ENCODE measurements at regions not wholly inside any gene's neighbourhood (a gene's known extent, or its start where the extent isn't known, plus 50 kb on each side); places are given as distances from the start of the nearest gene placed in this dataset.

- TF ChIP-seq ZNF583 (CRISPR knock-in tag; IDR thresholded peaks at IDR 0.05) (no peak), MAX (CRISPR knock-in tag; IDR thresholded peaks at IDR 0.05) (no peak), BRCA1 (IDR thresholded peaks at IDR 0.05) (no peak), BRCA1 (CRISPR knock-in tag; IDR thresholded peaks at IDR 0.05) (no peak), NCOA6 (IDR thresholded peaks at IDR 0.05) (no peak), SIN3A (IDR thresholded peaks at IDR 0.05; ENCODE audit: borderline replicate concordance in 2 of 2, control insufficient read depth in 1 of 2, low read depth in 2 of 2, low read length in 2 of 2) (no peak)
Observed at GRCh38 chr3:25007974-25008658, 419.9 kb upstream of the RARB start.

Measured in K562 (cell line).